GM20000 (cell line): ENCODE measurements at regions not wholly inside any gene's neighbourhood (a gene's known extent, or its start where the extent isn't known, plus 50 kb on each side); places are given as distances from the start of the nearest gene placed in this dataset.
"Not testable (repeated sequence)": the region's sequence is repeated elsewhere in the genome, so short reads cannot be mapped to it uniquely, and the experiment has no call there.

Experiments used
- DNase-seq: peaks from one replicate; pipeline ENCODE4 v3.0.0; 2012; ENCODE audit warnings: low spot score
- TF ChIP-seq, protein P1 (sequence below): IDR thresholded peaks from 2 replicates; pipeline ENCODE4 v1.5.1; 2012; ENCODE audit warnings: mild to moderate bottlenecking, control low read depth; ENCODE audit errors: extremely low read depth, missing control alignments

DNA sequence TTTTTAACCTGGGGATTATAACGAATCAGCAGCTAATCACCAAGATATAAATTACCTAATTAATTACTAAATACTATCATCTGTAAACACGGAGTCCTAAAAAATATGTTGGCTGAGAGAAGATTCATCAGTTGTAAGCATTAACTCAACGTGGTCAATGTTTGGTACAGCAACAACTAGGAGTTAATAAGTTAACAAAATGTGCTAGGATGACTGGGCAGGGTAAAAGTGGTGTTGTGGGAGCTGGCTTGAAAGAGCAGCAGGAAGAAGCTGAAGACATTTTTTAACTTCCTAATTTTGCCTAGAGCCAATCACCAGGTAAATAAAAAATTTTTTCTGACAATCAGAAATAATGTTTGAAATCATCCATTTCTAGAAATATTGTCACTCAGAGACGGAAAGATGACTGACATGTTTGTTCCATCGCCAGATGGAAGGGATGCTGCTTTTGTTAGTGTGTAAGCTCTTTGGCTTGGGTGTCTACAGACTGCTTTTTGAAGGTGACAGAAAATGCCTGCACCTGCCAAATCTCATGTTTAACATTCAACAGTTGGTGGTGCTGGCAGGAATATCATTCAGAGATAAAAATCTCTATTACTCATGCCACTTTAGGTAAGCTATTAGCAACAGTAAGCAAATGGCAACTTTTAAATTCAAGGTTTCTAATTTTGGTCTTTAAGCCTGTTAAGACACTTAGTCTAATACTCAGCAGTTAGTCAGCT lies 1126.9 kb downstream of the STPG2 start:
- TF ChIP-seq, protein P1, sequence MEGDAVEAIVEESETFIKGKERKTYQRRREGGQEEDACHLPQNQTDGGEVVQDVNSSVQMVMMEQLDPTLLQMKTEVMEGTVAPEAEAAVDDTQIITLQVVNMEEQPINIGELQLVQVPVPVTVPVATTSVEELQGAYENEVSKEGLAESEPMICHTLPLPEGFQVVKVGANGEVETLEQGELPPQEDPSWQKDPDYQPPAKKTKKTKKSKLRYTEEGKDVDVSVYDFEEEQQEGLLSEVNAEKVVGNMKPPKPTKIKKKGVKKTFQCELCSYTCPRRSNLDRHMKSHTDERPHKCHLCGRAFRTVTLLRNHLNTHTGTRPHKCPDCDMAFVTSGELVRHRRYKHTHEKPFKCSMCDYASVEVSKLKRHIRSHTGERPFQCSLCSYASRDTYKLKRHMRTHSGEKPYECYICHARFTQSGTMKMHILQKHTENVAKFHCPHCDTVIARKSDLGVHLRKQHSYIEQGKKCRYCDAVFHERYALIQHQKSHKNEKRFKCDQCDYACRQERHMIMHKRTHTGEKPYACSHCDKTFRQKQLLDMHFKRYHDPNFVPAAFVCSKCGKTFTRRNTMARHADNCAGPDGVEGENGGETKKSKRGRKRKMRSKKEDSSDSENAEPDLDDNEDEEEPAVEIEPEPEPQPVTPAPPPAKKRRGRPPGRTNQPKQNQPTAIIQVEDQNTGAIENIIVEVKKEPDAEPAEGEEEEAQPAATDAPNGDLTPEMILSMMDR = no peak
- no peak for DNase-seq

DNA sequence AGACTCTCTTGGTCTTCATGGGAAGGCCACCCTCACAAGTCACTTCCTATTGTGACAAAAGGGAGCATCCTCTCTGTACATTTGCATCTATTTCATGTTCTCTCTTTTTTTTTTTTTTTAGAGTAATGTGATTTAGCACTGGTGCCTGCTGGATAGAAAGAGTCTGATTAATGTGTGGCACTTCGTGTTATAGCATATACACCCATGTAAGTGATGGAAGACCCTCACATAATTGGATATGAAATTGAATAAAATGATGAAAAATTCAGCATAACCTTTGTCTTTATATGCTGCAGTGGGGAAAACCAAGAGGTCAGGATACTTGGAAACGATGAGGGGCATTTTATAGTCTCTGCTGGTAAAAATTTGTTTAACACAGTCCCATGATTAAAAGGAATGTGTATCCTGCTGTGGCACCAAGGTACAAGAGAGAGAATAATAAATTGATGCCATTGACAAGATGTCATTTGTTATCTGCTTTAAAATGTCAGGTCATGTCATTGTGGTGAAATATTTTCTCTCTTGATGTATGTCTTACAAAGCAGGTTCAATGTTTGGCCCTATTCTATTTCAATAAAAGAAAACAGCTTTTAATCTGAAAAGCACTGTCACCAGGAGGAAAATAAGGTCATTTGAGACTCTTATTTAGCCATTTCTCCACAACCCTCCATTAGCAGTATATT lies 1115.4 kb downstream of the STPG2 start:
- TF ChIP-seq, protein P1 = no peak
- no peak for DNase-seq

DNA sequence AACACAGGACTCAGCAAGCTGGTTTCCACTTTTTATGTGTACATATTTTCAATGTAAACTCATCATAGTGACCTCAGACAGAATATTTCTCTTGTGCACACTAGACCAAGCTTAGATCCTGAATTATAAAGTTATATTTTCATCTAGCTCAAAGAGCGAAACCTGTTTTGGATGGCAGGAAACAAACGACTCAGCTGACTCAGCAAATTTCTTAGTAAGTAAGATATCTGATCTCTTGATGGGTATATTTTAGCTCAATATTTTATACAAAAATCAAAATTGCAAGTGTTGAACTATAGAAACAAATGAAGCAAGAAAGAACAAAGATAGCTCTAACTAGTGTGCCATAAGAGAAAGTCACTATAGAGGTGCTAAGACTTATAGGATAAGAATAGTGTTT lies 1114.5 kb downstream of the STPG2 start:
- no peak for DNase-seq
- TF ChIP-seq, protein P1 = no peak

DNA sequence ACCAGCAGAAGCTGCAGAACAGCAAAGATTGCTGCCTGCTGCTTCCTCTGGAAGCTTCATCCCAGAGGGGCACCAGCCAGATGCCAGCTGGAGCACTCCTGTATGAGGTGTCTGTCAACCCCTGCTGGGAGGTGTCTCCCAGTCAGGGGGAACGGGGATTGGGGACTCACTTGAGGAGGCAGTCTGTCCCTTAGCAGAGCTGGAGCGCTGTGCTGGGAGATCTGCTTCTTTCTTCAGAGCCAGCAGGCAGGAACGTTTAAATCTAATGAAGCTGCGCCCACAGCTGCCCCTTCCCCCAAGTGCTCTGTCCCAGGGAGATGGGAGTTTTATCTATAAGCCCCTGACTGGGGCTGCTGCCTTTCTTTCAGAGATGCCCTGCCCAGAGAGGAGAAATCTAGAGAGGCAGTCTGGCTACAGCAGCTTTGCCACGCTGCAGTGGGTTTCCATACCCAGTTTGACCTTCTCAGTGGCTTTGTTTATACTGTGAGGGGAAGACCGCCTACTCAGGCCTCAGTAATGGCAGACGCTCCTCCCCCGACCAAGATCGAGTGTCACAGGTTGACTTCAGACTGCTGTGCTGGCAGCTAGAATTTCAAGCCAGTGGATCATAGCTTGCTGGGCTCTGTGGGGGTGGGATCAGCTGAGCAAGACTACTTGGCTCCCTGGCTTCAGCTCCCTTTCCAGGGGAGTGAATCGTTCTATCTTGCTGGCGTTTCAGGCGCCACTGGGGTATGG lies 1105.7 kb downstream of the STPG2 start:
- not testable (repeated sequence) for DNase-seq

DNA sequence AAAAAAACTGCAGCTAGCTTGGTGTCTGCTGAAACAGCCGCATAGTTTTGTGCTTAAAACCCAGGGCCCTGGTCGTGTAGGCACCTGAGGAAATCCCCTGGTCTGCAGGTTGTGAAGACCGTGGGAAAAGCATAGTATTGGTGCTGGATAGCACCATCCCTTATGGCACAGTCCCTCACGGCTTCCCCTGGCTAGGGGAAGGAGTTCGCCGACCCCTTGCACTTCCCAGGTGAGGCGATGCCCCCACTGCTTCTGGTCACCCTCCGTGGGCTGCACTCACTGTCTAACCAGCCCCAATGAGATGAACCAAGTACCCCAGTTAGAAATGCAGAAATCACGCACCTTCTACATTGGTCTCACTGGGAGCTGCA lies 1105.1 kb downstream of the STPG2 start:
- TF ChIP-seq, protein P1 = no peak
- no peak for DNase-seq

DNA sequence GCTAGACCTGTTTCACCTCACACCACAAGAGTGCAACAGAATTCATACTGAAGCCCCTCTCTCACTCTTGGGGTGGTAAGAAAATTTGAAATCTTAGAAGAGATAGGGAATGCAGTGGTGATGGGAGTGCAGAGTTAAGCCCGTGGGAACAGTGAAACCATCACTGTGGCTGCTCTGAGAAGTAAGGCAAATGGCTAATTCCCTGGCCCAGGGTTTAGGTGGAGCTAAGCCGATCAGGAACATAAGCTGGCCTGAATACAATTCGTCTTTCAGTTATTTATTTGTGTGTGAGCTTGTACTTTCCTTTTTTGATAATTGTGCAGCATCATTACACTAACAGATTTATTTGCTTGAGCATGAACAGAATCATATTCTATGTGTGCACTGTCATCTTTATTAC lies 1070.6 kb downstream of the STPG2 start:
- TF ChIP-seq, protein P1 = no peak

DNA sequence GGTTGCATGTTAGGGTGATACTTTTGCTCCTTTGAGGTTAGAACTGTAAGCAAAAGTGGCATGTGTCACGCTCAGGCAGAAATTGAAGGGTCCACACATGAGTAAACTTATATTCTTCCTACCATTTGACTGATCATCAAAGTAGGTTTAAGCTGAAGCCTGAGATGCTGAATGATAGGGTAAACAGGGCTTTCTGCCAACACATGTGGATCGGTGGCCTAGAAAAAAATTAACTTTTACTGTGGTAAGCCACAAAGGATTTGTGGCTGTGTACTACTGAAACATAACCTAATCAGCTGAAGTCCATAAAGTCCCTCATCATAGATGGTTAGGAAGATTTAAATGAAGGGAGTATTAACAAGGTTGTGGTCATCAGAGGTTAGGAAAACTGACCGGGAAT lies 1070.1 kb downstream of the STPG2 start:
- DNase-seq = no peak
- TF ChIP-seq, protein P1 = no peak

More for the DNA sequence above, 1070.6 kb downstream of the STPG2 start:
- DNase-seq = no peak
